ENCODE measurements at regions not wholly inside any gene's neighbourhood (a gene's known extent, or its start where the extent isn't known, plus 50 kb on each side); places are given as distances from the start of the nearest gene placed in this dataset.

DNA sequence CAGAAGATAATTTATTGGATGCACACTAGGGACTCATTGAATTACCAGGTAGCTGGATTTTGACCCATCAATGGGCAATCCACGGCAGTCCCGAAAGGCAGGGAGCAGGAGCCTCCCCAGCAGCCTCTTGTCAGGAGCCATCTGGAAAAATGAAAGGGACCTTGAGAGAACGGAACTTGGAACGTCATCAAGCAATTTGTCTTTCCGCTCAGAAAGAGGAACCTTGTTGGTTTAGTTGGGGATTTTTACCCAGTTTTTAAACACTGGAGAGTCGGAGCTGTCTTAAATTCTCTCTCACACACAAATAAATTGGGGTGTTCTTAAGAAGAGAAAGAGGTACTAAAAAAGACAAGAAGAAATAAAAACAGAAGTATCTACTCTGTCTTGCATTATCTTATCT, 1351.7 kb upstream of the TMEM132C start:
- Histone ChIP-seq H3K27me3 (ENCODE audit: control insufficient read depth in 3 of 3, insufficient read depth in 3 of 3, low read length in 2 of 3) (no peaks in the 10 kb centered on the region), H3K4me1 (ENCODE audit: control insufficient read depth in 5 of 5, insufficient read depth in 5 of 5, low read length in 5 of 5) (no peaks in the 10 kb centered on the region), H3K36me3 (ENCODE audit: control insufficient read depth in 4 of 4, insufficient read depth in 4 of 4, low read length in 4 of 4) (no peaks in the 10 kb centered on the region), H3K9ac (ENCODE audit: insufficient read depth in 1 of 2, low read length in 2 of 2) (no peak overlapping the region), H3K9me3 (ENCODE audit: control insufficient read depth in 4 of 4, insufficient read depth in 3 of 4, low read length in 3 of 4) (no peaks in the 10 kb centered on the region), H3K27ac (ENCODE audit: low read depth in 1 of 2, low read length in 1 of 2) (no peak overlapping the region), H3K4me3 (no peak overlapping the region)
- TF ChIP-seq, protein P1, sequence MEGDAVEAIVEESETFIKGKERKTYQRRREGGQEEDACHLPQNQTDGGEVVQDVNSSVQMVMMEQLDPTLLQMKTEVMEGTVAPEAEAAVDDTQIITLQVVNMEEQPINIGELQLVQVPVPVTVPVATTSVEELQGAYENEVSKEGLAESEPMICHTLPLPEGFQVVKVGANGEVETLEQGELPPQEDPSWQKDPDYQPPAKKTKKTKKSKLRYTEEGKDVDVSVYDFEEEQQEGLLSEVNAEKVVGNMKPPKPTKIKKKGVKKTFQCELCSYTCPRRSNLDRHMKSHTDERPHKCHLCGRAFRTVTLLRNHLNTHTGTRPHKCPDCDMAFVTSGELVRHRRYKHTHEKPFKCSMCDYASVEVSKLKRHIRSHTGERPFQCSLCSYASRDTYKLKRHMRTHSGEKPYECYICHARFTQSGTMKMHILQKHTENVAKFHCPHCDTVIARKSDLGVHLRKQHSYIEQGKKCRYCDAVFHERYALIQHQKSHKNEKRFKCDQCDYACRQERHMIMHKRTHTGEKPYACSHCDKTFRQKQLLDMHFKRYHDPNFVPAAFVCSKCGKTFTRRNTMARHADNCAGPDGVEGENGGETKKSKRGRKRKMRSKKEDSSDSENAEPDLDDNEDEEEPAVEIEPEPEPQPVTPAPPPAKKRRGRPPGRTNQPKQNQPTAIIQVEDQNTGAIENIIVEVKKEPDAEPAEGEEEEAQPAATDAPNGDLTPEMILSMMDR (IDR thresholded peaks at IDR 0.05; ENCODE audit: control extremely low read depth, extremely low read depth): no peak
- ATAC-seq (ENCODE audit: insufficient read depth, low FRiP score) (no peak), DNase-seq (no peak)
- 40 to 45% methylated on average over 6 of the region's 6 CpGs for WGBS, 2 donors

DNA sequence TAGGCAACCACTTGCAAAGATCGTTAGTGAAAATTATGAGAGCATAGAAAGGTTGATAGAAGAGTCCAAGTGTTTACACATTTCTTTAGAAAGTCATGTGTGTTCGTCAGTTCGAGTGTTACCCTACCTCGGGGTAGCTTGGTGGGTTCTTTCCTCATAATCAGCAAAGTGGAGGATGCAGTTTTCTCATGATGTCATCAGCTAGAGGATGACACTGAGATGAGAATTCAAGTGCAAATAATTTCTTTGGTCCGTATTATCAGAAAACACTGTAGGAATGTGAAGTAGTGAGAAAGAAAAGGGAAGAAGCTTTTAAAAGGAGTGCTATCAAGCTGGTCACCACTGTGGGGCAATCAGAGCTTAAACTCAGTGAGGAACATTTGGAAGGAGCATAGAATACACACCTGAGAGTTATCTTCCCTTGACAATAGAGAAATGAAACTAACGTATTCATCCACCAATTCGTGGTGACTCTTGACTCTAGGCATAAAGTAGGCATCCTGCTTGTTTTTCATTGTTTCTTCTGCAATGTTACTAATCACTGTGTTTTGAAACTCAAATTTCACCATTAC, 1340.9 kb upstream of the TMEM132C start:
- H3K4me3 ChIP-seq: no peak overlapping the region
- H3K9me3 ChIP-seq (ENCODE audit: control insufficient read depth in 4 of 4, insufficient read depth in 3 of 4, low read length in 3 of 4): no peaks in the 10 kb centered on the region
- DNase-seq (no peak), ATAC-seq (ENCODE audit: insufficient read depth, low FRiP score) (no peak)
- TF ChIP-seq, protein P1 (IDR thresholded peaks at IDR 0.05; ENCODE audit: control extremely low read depth, extremely low read depth): no peak
- no peaks in the 10 kb centered on the region for H3K36me3 ChIP-seq (ENCODE audit: control insufficient read depth in 4 of 4, insufficient read depth in 4 of 4, low read length in 4 of 4)
- H3K4me1 ChIP-seq (ENCODE audit: control insufficient read depth in 5 of 5, insufficient read depth in 5 of 5, low read length in 5 of 5): no peaks in the 10 kb centered on the region
- 60 to 68% methylated on average over 7 of the region's 7 CpGs for WGBS, 2 donors
- no peak overlapping the region for H3K9ac ChIP-seq (ENCODE audit: insufficient read depth in 1 of 2, low read length in 2 of 2)
- H3K27ac ChIP-seq (ENCODE audit: low read depth in 1 of 2, low read length in 1 of 2): no peak overlapping the region
- H3K27me3 ChIP-seq (ENCODE audit: control insufficient read depth in 3 of 3, insufficient read depth in 3 of 3, low read length in 2 of 3): no peaks in the 10 kb centered on the region

DNA sequence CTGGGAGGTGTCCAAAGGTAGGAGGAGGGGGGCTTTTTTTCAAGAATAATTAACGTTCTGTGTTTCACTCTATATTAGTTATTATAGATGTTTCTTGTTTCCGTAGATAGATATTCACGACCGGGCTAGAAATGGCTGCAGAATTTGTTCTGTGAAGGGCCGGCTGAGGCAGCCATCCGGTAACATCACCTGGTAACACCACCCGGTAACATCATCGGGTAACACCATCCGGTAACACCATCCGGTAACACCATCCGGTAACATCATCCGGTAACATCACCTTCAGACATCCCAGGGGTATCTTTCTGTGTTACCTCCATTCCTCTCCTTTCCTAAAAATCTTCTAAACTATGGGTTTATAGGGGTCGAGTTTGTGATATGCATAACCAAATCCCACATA, 1336.7 kb upstream of the TMEM132C start:
- TF ChIP-seq, protein P1 (IDR thresholded peaks at IDR 0.05; ENCODE audit: control extremely low read depth, extremely low read depth): no peak
- no peaks in the 10 kb centered on the region for H3K36me3 ChIP-seq (ENCODE audit: control insufficient read depth in 4 of 4, insufficient read depth in 4 of 4, low read length in 4 of 4)
- no peaks in the 10 kb centered on the region for H3K27me3 ChIP-seq (ENCODE audit: control insufficient read depth in 3 of 3, insufficient read depth in 3 of 3, low read length in 2 of 3)
- DNase-seq (no peak), ATAC-seq (ENCODE audit: insufficient read depth, low FRiP score) (no peak)
- H3K4me1 ChIP-seq (ENCODE audit: control insufficient read depth in 5 of 5, insufficient read depth in 5 of 5, low read length in 5 of 5): no peaks in the 10 kb centered on the region
- no peak overlapping the region for H3K9ac ChIP-seq (ENCODE audit: insufficient read depth in 1 of 2, low read length in 2 of 2)
- no peak overlapping the region for H3K4me3 ChIP-seq
- 91 to 93% methylated on average over 13 of the region's 13 CpGs for WGBS, 2 donors
- no peaks in the 10 kb centered on the region for H3K9me3 ChIP-seq (ENCODE audit: control insufficient read depth in 4 of 4, insufficient read depth in 3 of 4, low read length in 3 of 4)
- H3K27ac ChIP-seq (ENCODE audit: low read depth in 1 of 2, low read length in 1 of 2): no peak overlapping the region

DNA sequence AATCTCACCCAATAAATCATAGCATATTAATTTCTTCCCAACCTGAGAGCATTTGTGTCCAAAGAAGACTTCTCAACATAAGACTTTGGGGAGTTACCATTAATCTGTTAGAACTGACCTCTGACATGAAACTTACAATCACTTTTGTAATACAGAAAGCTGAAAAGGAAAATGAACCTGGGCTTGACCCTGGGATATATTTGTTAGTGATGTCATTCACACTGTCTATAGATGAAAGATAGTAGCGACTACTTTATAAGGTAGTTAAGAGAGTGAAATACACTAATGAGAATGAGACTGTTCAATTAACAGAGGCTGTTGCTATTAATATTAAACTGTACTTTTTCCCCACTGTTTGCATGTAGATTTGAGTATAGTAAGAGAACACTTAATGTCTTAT, 1334.8 kb upstream of the TMEM132C start:
- WGBS, 2 donors: 75 to 93% methylated on average over 1 of the region's 1 CpG
- Histone ChIP-seq H3K36me3 (ENCODE audit: control insufficient read depth in 4 of 4, insufficient read depth in 4 of 4, low read length in 4 of 4) (no peaks in the 10 kb centered on the region), H3K4me3 (no peak overlapping the region), H3K27me3 (ENCODE audit: control insufficient read depth in 3 of 3, insufficient read depth in 3 of 3, low read length in 2 of 3) (no peaks in the 10 kb centered on the region), H3K27ac (ENCODE audit: low read depth in 1 of 2, low read length in 1 of 2) (no peak overlapping the region), H3K9me3 (ENCODE audit: control insufficient read depth in 4 of 4, insufficient read depth in 3 of 4, low read length in 3 of 4) (no peaks in the 10 kb centered on the region), H3K4me1 (ENCODE audit: control insufficient read depth in 5 of 5, insufficient read depth in 5 of 5, low read length in 5 of 5) (peaks cover 0 to 3% (median 0%) of the 10 kb centered on the region in 5 donors), H3K9ac (ENCODE audit: insufficient read depth in 1 of 2, low read length in 2 of 2) (no peak overlapping the region)
- TF ChIP-seq, protein P1 (IDR thresholded peaks at IDR 0.05; ENCODE audit: control extremely low read depth, extremely low read depth): no peak
- ATAC-seq (ENCODE audit: insufficient read depth, low FRiP score) (no peak), DNase-seq (no peak)
